Activated T-helper 1 cell treated with anti-CD3 and anti-CD28 coated beads, Interleukin-12 subunit alpha, Interleukin-12 subunit beta, Interleukin-2, Interleukin-4 antibody, amounts not matched to agents 30 ng/mL and 10 ng/mL and 1 ng/mL, durations not matched to agents 14 hours and 24 hours and 36 hours (primary cell): ENCODE measurements at regions not wholly inside any gene's neighbourhood (a gene's known extent, or its start where the extent isn't known, plus 50 kb on each side); places are given as distances from the start of the nearest gene placed in this dataset.
"Not testable (repeated sequence)": the region's sequence is repeated elsewhere in the genome, so short reads cannot be mapped to it uniquely, and the experiment has no call there.

Experiments
- DNase-seq: peaks from one replicate; pipeline ENCODE4 v3.0.0; 2021; ENCODE audit warnings: low spot score
- H3K27ac Mint-ChIP-seq: one replicate; pipeline ENCODE4 v1.8.0; 2021; ENCODE audit warnings: mild to moderate bottlenecking, mixed read lengths
- H3K27me3 Mint-ChIP-seq: one replicate; pipeline ENCODE4 v1.8.0; 2022; ENCODE audit warnings: mild to moderate bottlenecking, moderate library complexity, mixed read lengths; ENCODE audit not compliant: insufficient read depth
- H3K36me3 Mint-ChIP-seq: one replicate; pipeline ENCODE4 v1.8.0; 2021; ENCODE audit warnings: low read depth, mixed read lengths
- H3K4me1 Mint-ChIP-seq: one replicate; pipeline ENCODE4 v1.8.0; 2021; ENCODE audit warnings: low read depth, mixed read lengths
- H3K4me3 Mint-ChIP-seq: one replicate; pipeline ENCODE4 v1.8.0; 2021; ENCODE audit warnings: mild to moderate bottlenecking, moderate library complexity, mixed read lengths
- H3K9me3 Mint-ChIP-seq: one replicate; pipeline ENCODE4 v1.8.0; 2021; ENCODE audit warnings: mixed read lengths
- intact Hi-C: fragments of 100-400 bp; cut with micrococcal nuclease; formaldehyde crosslinking; loops from one replicate; pipeline ENCODE4 v1.15.1; 2024

DNA sequence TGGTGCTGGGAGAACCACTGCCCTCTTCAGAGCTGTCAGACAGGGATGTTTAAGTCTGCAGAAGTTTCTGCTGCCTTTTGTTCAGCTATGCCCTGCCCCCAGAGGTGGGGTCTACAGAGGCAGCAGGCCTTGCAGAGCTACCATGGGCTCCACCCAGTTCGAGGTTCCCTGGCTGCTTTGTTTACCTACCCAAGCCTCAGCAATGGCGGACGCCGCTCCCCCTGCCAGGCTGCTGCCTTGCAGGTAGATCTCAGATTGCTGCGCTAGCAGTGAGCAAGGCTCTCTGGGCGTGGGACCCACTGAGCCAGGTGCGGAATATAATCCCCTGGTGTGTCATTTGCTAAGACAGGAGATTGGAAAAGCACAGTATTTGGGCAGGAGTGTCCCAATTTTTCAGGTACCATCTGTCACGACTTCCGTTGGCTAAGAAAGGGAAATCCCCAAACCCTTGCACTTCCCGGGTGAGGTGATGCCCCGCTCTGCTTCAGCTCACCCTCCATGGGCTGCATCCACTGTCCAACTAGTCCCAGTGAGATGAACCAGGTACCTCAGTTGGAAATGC, 1415.5 kb downstream of the GRIK2 start:
- H3K4me3 Mint-ChIP-seq, DNase-seq, H3K36me3 Mint-ChIP-seq, H3K27me3 Mint-ChIP-seq, H3K27ac Mint-ChIP-seq, H3K9me3 Mint-ChIP-seq, intact Hi-C loops, H3K4me1 Mint-ChIP-seq: not testable (repeated sequence)

DNA sequence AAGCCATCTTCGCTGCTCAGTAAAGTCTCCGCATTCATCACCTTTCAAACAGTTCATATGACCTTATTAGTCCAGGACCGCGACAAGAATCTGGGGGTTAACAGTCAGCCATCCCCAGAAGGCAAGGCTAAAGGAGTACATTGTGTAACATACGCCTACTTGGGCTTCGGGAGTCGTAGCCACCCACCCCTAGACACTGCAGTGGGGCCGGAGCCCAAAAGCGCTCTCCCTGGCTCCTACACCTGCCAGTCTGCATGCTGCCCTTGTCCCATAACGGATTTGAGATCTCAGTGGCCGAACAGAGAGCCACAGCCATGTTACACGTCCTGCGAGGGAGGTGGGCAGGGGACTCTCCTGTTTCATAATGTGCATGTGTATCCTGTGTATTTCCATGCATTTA, 1405.5 kb downstream of the GRIK2 start:
- Mint-ChIP-seq H3K4me1 (no peaks in the 10 kb centered on the region), H3K9me3 (no peaks in the 10 kb centered on the region), H3K27me3 (no peaks in the 10 kb centered on the region), H3K36me3 (no peaks in the 10 kb centered on the region), H3K27ac (no peak overlapping the region), H3K4me3 (no peak overlapping the region)
- DNase-seq, result no peak
- intact Hi-C loops, result no loop called here

- Mint-ChIP-seq H3K9me3 (no peaks in the 10 kb centered on the region), H3K27ac (no peak overlapping the region), H3K4me1 (no peaks in the 10 kb centered on the region), H3K36me3 (no peaks in the 10 kb centered on the region), H3K4me3 (no peak overlapping the region), H3K27me3 (no peaks in the 10 kb centered on the region)
- intact Hi-C loops, result no loop called here
- no peak for DNase-seq
These were observed 1405.1 kb downstream of the GRIK2 start for GRCh38 chr6:102798636-102799035.

DNA sequence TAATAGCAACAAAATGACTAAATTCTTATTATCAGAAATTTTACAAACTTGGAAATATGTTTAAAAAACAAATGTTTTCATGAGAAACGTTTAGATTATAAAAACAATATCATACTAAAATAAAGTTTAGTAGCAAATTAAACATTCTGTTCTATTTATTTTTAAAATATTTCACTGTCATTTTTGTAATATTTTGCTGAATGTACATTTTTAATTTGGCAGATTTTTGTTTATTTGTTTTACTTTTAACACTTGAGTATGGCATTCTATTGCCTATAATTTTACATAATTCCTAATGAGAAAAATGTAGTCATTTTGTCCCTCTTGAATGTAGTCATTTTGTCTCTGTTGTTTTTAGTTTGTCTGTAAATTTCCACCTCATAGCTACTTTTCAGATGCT, 1400.2 kb downstream of the GRIK2 start:
- no peaks in the 10 kb centered on the region for H3K9me3 Mint-ChIP-seq
- H3K4me3 Mint-ChIP-seq, result no peak overlapping the region
- no peaks in the 10 kb centered on the region for H3K36me3 Mint-ChIP-seq
- intact Hi-C loops, result no loop called here
- DNase-seq, result no peak
- H3K27me3 Mint-ChIP-seq, result no peaks in the 10 kb centered on the region
- no peaks in the 10 kb centered on the region for H3K4me1 Mint-ChIP-seq
- H3K27ac Mint-ChIP-seq, result no peak overlapping the region

DNA sequence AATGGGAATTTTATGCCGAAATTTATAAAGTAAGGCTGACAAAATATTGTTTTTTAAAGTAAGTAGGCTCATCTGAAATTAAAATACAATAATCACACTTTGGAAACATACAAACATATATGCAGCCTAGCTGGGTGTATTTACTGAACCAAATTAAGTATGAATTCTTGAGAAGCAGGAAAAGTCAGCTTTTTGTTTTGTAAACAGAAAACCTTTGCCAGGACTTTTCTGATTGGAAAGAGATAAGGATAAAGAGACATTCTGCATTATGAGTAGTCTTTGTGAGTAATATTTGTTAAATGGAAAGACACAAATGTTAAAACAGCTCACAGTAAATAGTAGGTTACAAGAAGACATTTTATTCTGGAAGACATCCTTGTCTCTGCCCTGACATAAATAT, 1380.8 kb downstream of the GRIK2 start:
- Mint-ChIP-seq H3K9me3 (no peaks in the 10 kb centered on the region), H3K4me1 (no peaks in the 10 kb centered on the region), H3K27me3 (no peaks in the 10 kb centered on the region), H3K4me3 (no peak overlapping the region), H3K27ac (no peak overlapping the region), H3K36me3 (no peaks in the 10 kb centered on the region)
- DNase-seq, result no peak
- intact Hi-C loops, result no loop called here

GRCh38 chr6:102773636-102774035, 1380.1 kb downstream of the GRIK2 start:
- DNase-seq, result no peak
- Mint-ChIP-seq H3K27me3 (no peaks in the 10 kb centered on the region), H3K4me1 (no peaks in the 10 kb centered on the region), H3K36me3 (no peaks in the 10 kb centered on the region), H3K9me3 (no peaks in the 10 kb centered on the region), H3K4me3 (no peak overlapping the region), H3K27ac (no peak overlapping the region)
- intact Hi-C loops, result no loop called here

DNA sequence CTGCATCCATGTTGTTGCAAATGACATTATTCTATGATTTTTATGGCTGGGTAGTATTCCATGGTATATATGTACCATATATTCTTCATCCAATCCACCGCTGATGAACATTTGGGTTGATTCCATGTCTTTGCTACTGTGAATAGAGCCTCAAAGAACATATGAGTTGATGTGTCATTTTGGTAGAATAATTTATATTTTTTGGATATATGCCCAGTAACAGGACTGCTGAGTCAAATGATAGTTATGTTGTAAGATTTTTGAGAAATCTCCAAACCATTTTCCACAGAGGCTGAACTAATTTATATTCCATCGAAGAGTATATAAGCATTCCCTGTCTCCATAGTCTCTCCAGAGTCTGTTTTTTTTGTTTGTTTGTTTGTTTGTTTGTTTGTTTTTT, 1373.5 kb downstream of the GRIK2 start:
- H3K27me3 Mint-ChIP-seq, result no peaks in the 10 kb centered on the region
- intact Hi-C loops, result no loop called here
- H3K4me3 Mint-ChIP-seq, result no peak overlapping the region

GRCh38 chr6:102764317-102764716, 1370.8 kb downstream of the GRIK2 start:
- H3K9me3 Mint-ChIP-seq, result no peaks in the 10 kb centered on the region
- intact Hi-C loops, result no loop called here
- H3K4me1 Mint-ChIP-seq, result no peaks in the 10 kb centered on the region
- no peak overlapping the region for H3K27ac Mint-ChIP-seq
- DNase-seq, result no peak
- H3K36me3 Mint-ChIP-seq, result no peaks in the 10 kb centered on the region
- no peaks in the 10 kb centered on the region for H3K27me3 Mint-ChIP-seq
- H3K4me3 Mint-ChIP-seq, result no peak overlapping the region

More for the DNA sequence above, 1373.5 kb downstream of the GRIK2 start:
- Mint-ChIP-seq H3K9me3 (no peaks in the 10 kb centered on the region), H3K4me1 (no peaks in the 10 kb centered on the region), H3K36me3 (no peaks in the 10 kb centered on the region), H3K27ac (no peak overlapping the region)
- no peak for DNase-seq

- Mint-ChIP-seq H3K27ac (no peak overlapping the region), H3K9me3 (no peaks in the 10 kb centered on the region), H3K36me3 (no peaks in the 10 kb centered on the region), H3K27me3 (no peaks in the 10 kb centered on the region), H3K4me1 (no peaks in the 10 kb centered on the region), H3K4me3 (no peak overlapping the region)
- intact Hi-C loops, result no loop called here
- DNase-seq, result no peak
These were observed 1370.4 kb downstream of the GRIK2 start for GRCh38 chr6:102763891-102764290.

GRCh38 chr6:102761872-102762271, 1368.4 kb downstream of the GRIK2 start:
- Mint-ChIP-seq H3K36me3 (no peaks in the 10 kb centered on the region), H3K27ac (no peak overlapping the region), H3K4me3 (no peak overlapping the region), H3K4me1 (no peaks in the 10 kb centered on the region), H3K27me3 (no peaks in the 10 kb centered on the region), H3K9me3 (no peaks in the 10 kb centered on the region)
- no peak for DNase-seq
- intact Hi-C loops, result no loop called here

DNA sequence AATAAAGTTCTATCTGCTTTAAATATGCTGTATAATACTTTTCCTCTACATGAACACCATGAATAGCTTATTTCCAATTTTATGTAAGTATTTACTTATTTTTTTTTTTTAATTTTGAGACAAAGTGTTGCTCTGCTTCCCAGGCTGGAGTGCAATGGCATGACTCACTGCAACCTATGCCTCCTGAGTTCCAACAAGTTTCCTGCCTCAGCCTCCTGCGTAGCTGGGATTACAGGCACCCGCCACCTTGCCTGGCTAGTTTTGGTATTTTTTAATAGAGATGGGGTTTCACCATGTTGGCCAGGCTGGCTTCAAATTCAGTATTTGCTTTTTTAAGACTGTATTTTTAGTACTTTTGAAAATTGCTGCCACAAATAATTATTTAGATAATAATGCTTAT, 1365.9 kb downstream of the GRIK2 start:
- H3K27me3 Mint-ChIP-seq, result no peaks in the 10 kb centered on the region
- no peaks in the 10 kb centered on the region for H3K4me1 Mint-ChIP-seq
- no peaks in the 10 kb centered on the region for H3K36me3 Mint-ChIP-seq
- intact Hi-C loops, result no loop called here
- H3K9me3 Mint-ChIP-seq, result no peaks in the 10 kb centered on the region
- no peak for DNase-seq
- no peak overlapping the region for H3K4me3 Mint-ChIP-seq
- no peak overlapping the region for H3K27ac Mint-ChIP-seq

GRCh38 chr6:102758536-102758935, 1365.0 kb downstream of the GRIK2 start:
- DNase-seq, H3K27me3 Mint-ChIP-seq, intact Hi-C loops, H3K36me3 Mint-ChIP-seq, H3K4me3 Mint-ChIP-seq, H3K9me3 Mint-ChIP-seq, H3K4me1 Mint-ChIP-seq, H3K27ac Mint-ChIP-seq: not testable (repeated sequence)

- no peaks in the 10 kb centered on the region for H3K36me3 Mint-ChIP-seq
- no peaks in the 10 kb centered on the region for H3K27me3 Mint-ChIP-seq
- no peaks in the 10 kb centered on the region for H3K4me1 Mint-ChIP-seq
These were observed 1355.9 kb downstream of the GRIK2 start for GRCh38 chr6:102749210-102749971.

DNA sequence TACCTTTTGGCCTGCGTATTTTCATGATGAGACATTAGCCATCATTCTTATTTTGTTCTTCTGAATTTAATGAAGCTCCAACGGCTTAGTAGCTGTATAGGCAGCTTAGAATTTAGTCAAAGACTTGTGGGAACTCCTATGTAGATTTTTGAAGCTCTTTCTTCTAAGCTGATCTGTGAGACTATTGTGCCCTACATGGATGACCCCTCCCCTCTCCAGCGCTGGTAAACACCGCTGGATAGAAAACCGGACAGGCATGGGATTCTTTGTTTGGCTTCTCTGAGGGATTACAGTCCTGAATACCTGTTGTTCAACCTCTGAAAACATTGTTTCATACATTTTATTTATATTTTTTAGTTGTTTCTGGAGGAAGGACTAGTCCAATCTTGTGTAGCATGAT, 1353.4 kb downstream of the GRIK2 start:
- H3K4me1 Mint-ChIP-seq, result no peaks in the 10 kb centered on the region
- no peak for DNase-seq
- intact Hi-C loops, result no loop called here
- no peaks in the 10 kb centered on the region for H3K9me3 Mint-ChIP-seq
- no peak overlapping the region for H3K27ac Mint-ChIP-seq
- no peaks in the 10 kb centered on the region for H3K27me3 Mint-ChIP-seq
- no peak overlapping the region for H3K4me3 Mint-ChIP-seq
- no peaks in the 10 kb centered on the region for H3K36me3 Mint-ChIP-seq

More at GRCh38 chr6:102749210-102749971, 1355.9 kb downstream of the GRIK2 start:
- intact Hi-C loops, result no loop called here
- Mint-ChIP-seq H3K9me3 (no peaks in the 10 kb centered on the region), H3K27ac (no peak overlapping the region), H3K4me3 (no peak overlapping the region)
- DNase-seq, result no peak
